GM10266 (cell line): ENCODE measurements at regions not wholly inside any gene's neighbourhood (a gene's known extent, or its start where the extent isn't known, plus 50 kb on each side); places are given as distances from the start of the nearest gene placed in this dataset.
"Not testable (repeated sequence)": the region's sequence is repeated elsewhere in the genome, so short reads cannot be mapped to it uniquely, and the experiment has no call there.

Experiments used
- DNase-seq: peaks from one replicate; pipeline ENCODE4 v3.0.0; 2012; ENCODE audit errors: extremely low spot score
- TF ChIP-seq, protein P1 (sequence below): IDR thresholded peaks from 2 replicates; pipeline ENCODE4 v1.5.1; 2012; ENCODE audit warnings: mild to moderate bottlenecking, low read depth; ENCODE audit not compliant: control insufficient read depth, insufficient read depth; ENCODE audit errors: missing control alignments

GRCh38 chr7:17108049-17108584 lies 190.3 kb upstream of the AHR start:
- no peak for DNase-seq
- TF ChIP-seq, protein P1, sequence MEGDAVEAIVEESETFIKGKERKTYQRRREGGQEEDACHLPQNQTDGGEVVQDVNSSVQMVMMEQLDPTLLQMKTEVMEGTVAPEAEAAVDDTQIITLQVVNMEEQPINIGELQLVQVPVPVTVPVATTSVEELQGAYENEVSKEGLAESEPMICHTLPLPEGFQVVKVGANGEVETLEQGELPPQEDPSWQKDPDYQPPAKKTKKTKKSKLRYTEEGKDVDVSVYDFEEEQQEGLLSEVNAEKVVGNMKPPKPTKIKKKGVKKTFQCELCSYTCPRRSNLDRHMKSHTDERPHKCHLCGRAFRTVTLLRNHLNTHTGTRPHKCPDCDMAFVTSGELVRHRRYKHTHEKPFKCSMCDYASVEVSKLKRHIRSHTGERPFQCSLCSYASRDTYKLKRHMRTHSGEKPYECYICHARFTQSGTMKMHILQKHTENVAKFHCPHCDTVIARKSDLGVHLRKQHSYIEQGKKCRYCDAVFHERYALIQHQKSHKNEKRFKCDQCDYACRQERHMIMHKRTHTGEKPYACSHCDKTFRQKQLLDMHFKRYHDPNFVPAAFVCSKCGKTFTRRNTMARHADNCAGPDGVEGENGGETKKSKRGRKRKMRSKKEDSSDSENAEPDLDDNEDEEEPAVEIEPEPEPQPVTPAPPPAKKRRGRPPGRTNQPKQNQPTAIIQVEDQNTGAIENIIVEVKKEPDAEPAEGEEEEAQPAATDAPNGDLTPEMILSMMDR, result no peak

DNA sequence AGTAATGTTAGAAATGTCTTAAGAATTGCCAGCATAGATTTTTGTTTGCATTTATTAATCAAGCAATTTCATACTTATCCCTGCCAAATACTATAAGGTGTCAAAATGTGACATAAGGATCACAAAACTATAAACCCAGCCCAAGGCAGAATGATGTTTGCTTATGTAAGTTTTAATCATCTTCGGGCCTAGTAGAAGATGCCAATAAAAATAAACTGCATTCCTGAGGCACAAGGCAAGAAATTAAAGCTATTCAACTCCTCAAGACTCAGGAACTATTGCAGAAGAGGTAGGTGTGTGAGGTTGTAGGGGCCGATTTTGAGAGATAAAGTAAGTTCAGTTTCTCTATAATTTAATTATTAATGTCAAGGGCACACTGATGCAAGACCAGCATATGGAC lies 189.4 kb upstream of the AHR start:
- TF ChIP-seq, protein P1, result no peak
- no peak for DNase-seq

- not testable (repeated sequence) for DNase-seq
Observed at GRCh38 chr7:17113770-17114169, 184.7 kb upstream of the AHR start.

DNA sequence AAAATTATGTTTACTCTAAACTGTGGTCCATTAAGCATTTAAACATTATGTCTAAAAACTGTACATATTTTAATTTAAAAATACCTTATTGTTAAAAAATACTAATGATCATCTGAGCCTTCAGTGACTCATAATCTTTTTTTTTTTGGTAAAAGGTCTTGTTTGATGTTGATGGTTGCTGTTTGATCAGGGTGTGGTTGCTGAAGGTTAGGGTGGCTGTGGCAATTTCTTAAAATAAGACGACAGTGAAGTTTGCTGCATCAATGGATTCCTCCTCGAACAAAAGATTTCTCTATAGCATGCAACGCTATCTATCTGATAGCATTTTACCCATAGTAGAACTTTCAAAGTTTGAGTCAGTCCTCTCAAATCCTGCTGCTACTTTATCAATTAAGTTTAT lies 180.0 kb upstream of the AHR start:
- DNase-seq, result no peak
- TF ChIP-seq, protein P1, result no peak

DNA sequence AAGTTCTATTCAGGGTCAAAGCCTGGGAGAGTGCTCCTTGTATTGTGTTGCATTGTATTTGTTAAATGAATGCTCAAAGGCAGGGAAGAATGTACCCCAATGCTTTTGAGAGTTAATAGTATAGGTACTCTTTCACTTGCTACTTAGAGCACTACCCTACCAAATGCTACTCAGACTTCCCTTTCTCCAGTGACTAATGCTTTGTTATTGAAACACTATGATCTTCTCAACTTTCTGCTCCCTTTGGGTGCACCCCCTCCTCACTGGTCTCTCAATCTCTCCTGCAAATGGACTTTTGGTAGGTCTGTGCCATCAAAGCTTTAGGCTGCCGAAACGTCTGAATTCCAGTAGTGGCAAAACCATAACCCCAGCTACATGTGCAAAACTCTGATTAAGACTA lies 177.7 kb upstream of the AHR start:
- TF ChIP-seq, protein P1, result no peak
- no peak for DNase-seq

GRCh38 chr7:17121671-17122070 lies 176.8 kb upstream of the AHR start:
- DNase-seq, result no peak

GRCh38 chr7:17123020-17123419 lies 175.4 kb upstream of the AHR start:
- no peak for DNase-seq
- TF ChIP-seq, protein P1, result no peak

More at GRCh38 chr7:17121671-17122070, 176.8 kb upstream of the AHR start:
- TF ChIP-seq, protein P1, result no peak

- peak; percentile 35 for DNase-seq
- TF ChIP-seq, protein P1, result no peak
Observed at GRCh38 chr7:17126413-17127268, 171.8 kb upstream of the AHR start.
